H1 (cell line): ENCODE measurements at regions not wholly inside any gene's neighbourhood (a gene's known extent, or its start where the extent isn't known, plus 50 kb on each side); places are given as distances from the start of the nearest gene placed in this dataset.

Source experiments
- CTCF ChIA-PET: fragments of 300-600 bp; sonication (Branson Sonifier 250); formaldehyde crosslinking; loops from one replicate; lab custom pipeline; 2021; ENCODE audit not compliant: partially characterized antibody; lab: Charles Lee
- POLR2A ChIA-PET: fragments of 300-600 bp; sonication (Branson Sonifier 250); formaldehyde crosslinking; loops from one replicate; lab custom pipeline; 2021; ENCODE audit warnings: inconsistent platforms; ENCODE audit not compliant: partially characterized antibody; lab: Charles Lee
- DNase-seq, 2 experiments: peaks; one replicate each; pipeline versions ENCODE4 v3.0.0 to v3.0.0-alpha.2; 2010 to 2022; ENCODE audit warnings: low spot score in 2 of 2, low read depth in 1 of 2, mixed read lengths in 1 of 2
- FAIRE-seq: peaks from 2 replicates; lab custom pipeline; 2011; peaks lifted over from hg19 to GRCh38; lab: Jason Lieb, UNC
- H2AFZ ChIP-seq: 2 replicates; pipeline ENCODE4 v1.8.1; 2012; ENCODE audit warnings: low read length, inconsistent platforms
- H2AK5ac ChIP-seq: 2 replicates; pipeline ENCODE4 v1.6.1; 2013; ENCODE audit warnings: low read depth, low read length
- H2BK120ac ChIP-seq: replicated peaks from 2 replicates; pipeline ENCODE3; 2013; ENCODE audit warnings: low read depth, low read length, inconsistent platforms
- H2BK12ac ChIP-seq: 2 replicates; pipeline ENCODE4 v1.6.1; 2013; ENCODE audit warnings: low read depth, low read length
- H2BK15ac ChIP-seq: 2 replicates; pipeline ENCODE4 v1.6.1; 2013; ENCODE audit warnings: low read length
- H2BK20ac ChIP-seq: 2 replicates; pipeline ENCODE4 v1.6.1; 2013; ENCODE audit warnings: low read length
- H2BK5ac ChIP-seq: 2 replicates; pipeline ENCODE4 v1.6.1; 2013; ENCODE audit warnings: low read depth, low read length
- H3K14ac ChIP-seq: 2 replicates; pipeline ENCODE4 v1.6.1; 2013; ENCODE audit warnings: inconsistent platforms; ENCODE audit not compliant: insufficient read length
- H3K18ac ChIP-seq: 2 replicates; pipeline ENCODE4 v1.6.1; 2013; ENCODE audit warnings: low read length; ENCODE audit errors: extremely low read depth
- H3K23ac ChIP-seq: 2 replicates; pipeline ENCODE4 v1.6.1; 2013; ENCODE audit warnings: inconsistent platforms; ENCODE audit not compliant: insufficient read length
- H3K23me2 ChIP-seq: 2 replicates; pipeline ENCODE4 v1.6.1; 2013; ENCODE audit warnings: low read depth, low read length
- H3K27ac ChIP-seq: 2 replicates; pipeline ENCODE4 v1.6.1; 2011; ENCODE audit warnings: low read depth, low read length, inconsistent platforms
- H3K27me3 ChIP-seq, 4 experiments: replicated peaks in 1 of 4; 1 replicate in 1 of 4; 2 replicates in 3 of 4; pipeline versions ENCODE4 v1.6.1 to v1.8.1; 2011 to 2013; ENCODE audit warnings: low read length in 3 of 4, mild to moderate bottlenecking in 3 of 4, inconsistent platforms in 2 of 4, mixed read lengths in 2 of 4, moderate library complexity in 1 of 4; ENCODE audit not compliant: control insufficient read depth in 3 of 4, insufficient read depth in 3 of 4; ENCODE audit errors: extremely low read depth in 1 of 4
- H3K36me3 ChIP-seq, 4 experiments: 2 replicates each; pipeline versions ENCODE4 v1.6.1 to v1.8.1; 2011 to 2013; ENCODE audit warnings: mild to moderate bottlenecking in 4 of 4, low read length in 3 of 4, moderate library complexity in 2 of 4, control low read depth in 1 of 4, inconsistent platforms in 1 of 4; ENCODE audit not compliant: insufficient read depth in 4 of 4, control insufficient read depth in 2 of 4
- H3K4ac ChIP-seq: replicated peaks from 2 replicates; pipeline ENCODE3; 2013; ENCODE audit warnings: low read length, low read depth, mixed read lengths, inconsistent platforms; ENCODE audit not compliant: insufficient read length
- H3K4me1 ChIP-seq, 4 experiments: replicated peaks in 1 of 4; 1 replicate in 1 of 4; 2 replicates in 3 of 4; pipeline versions ENCODE4 v1.6.1 to v1.8.1; 2011 to 2013; ENCODE audit warnings: low read length in 3 of 4, inconsistent platforms in 2 of 4, mixed read lengths in 1 of 4; ENCODE audit not compliant: insufficient read depth in 4 of 4, control insufficient read depth in 3 of 4
- H3K4me2 ChIP-seq, 2 experiments: 2 replicates each; pipeline versions ENCODE4 v1.6.1 to v1.8.1; 2011 to 2013; ENCODE audit warnings: low read depth in 2 of 2, low read length in 2 of 2, control low read depth in 1 of 2, inconsistent platforms in 1 of 2, mild to moderate bottlenecking in 1 of 2; ENCODE audit not compliant: insufficient read depth in 1 of 2
- H3K4me3 ChIP-seq, 4 experiments: fragments of 200-600, 300-600 bp in 1 of 4; sonication (generic), shearing (Covaris generic), sonication (Bioruptor Twin) in 1 of 4; 2 replicates each; pipeline versions ENCODE4 v1.5.1 to v1.8.1; 2011 to 2016; ENCODE audit warnings: low read length in 4 of 4, low read depth in 3 of 4, control low read depth in 2 of 4, inconsistent platforms in 2 of 4, mild to moderate bottlenecking in 2 of 4, mixed read lengths in 1 of 4, moderate library complexity in 1 of 4; ENCODE audit not compliant: insufficient read depth in 2 of 4; ENCODE audit errors: extremely low read depth in 1 of 4
- H3K56ac ChIP-seq: replicated peaks from 2 replicates; pipeline ENCODE3; 2013; ENCODE audit warnings: low read depth, mild to moderate bottlenecking, mixed read lengths, low read length, inconsistent platforms; ENCODE audit not compliant: insufficient read length
- H3K79me1 ChIP-seq: 2 replicates; pipeline ENCODE4 v1.6.1; 2013; ENCODE audit warnings: low read depth, low read length, control low read depth
- H3K79me2 ChIP-seq, 2 experiments: 2 replicates each; pipeline versions ENCODE4 v1.6.1 to v1.8.1; 2012 to 2013; ENCODE audit warnings: low read length in 2 of 2, mild to moderate bottlenecking in 2 of 2, inconsistent platforms in 1 of 2; ENCODE audit not compliant: insufficient read depth in 2 of 2, control insufficient read depth in 1 of 2
- H3K9ac ChIP-seq, 4 experiments: replicated peaks in 1 of 4; 1 replicate in 1 of 4; 2 replicates in 3 of 4; pipeline versions ENCODE4 v1.6.1 to v1.8.1; 2011 to 2013; ENCODE audit warnings: low read depth in 3 of 4, low read length in 3 of 4, control low read depth in 2 of 4, mild to moderate bottlenecking in 2 of 4, moderate library complexity in 2 of 4, inconsistent platforms in 1 of 4; ENCODE audit errors: extremely low read depth in 1 of 4
- H3K9me3 ChIP-seq, 2 experiments: 2 replicates each; pipeline versions ENCODE4 v1.6.1 to v1.8.1; 2012 to 2013; ENCODE audit warnings: mild to moderate bottlenecking in 2 of 2, moderate library complexity in 2 of 2, control low read depth in 1 of 2, inconsistent platforms in 1 of 2, low read depth in 1 of 2, low read length in 1 of 2, mixed read lengths in 1 of 2; ENCODE audit not compliant: insufficient read depth in 2 of 2
- H4K20me1 ChIP-seq, 2 experiments: replicated peaks in 1 of 2; 2 replicates each; pipeline versions ENCODE3 to v1.8.1; 2011 to 2013; ENCODE audit warnings: inconsistent platforms in 2 of 2, low read length in 2 of 2, mild to moderate bottlenecking in 1 of 2; ENCODE audit not compliant: insufficient read depth in 2 of 2, control insufficient read depth in 1 of 2
- H4K5ac ChIP-seq: 2 replicates; pipeline ENCODE4 v1.6.1; 2013; ENCODE audit warnings: low read length, low read depth, mixed read lengths, inconsistent platforms; ENCODE audit not compliant: insufficient read length
- H4K8ac ChIP-seq: 2 replicates; pipeline ENCODE4 v1.8.0; 2013; ENCODE audit warnings: mild to moderate bottlenecking, moderate library complexity, low read length, inconsistent platforms; ENCODE audit not compliant: insufficient read depth; ENCODE audit errors: extremely low read depth
- H4K91ac ChIP-seq: replicated peaks from 2 replicates; pipeline ENCODE3; 2013; ENCODE audit warnings: low read length, mixed read lengths, inconsistent platforms; ENCODE audit not compliant: insufficient read length
- CEBPB ChIP-seq: IDR thresholded peaks from 2 replicates; pipeline ENCODE4 v1.6.1; 2012; ENCODE audit warnings: low read depth, low read length
- GTF2F1 ChIP-seq: IDR thresholded peaks from 2 replicates; pipeline ENCODE4 v1.6.1; 2012; ENCODE audit warnings: low read depth, low read length, improper control_type of control experiment, borderline replicate concordance
- HDAC6 ChIP-seq: IDR thresholded peaks from one replicate; pipeline ENCODE4 v1.7.1; 2012; ENCODE audit warnings: low read depth, mild to moderate bottlenecking, inconsistent platforms, low read length, moderate library complexity
- JUN ChIP-seq: IDR thresholded peaks from 2 replicates; pipeline ENCODE4 v1.6.1; 2011; ENCODE audit warnings: low read depth, mild to moderate bottlenecking, improper control_type of control experiment, low read length
- KDM1A ChIP-seq: fragments of 200-600, 300-600 bp; sonication (generic); IDR thresholded peaks from 2 replicates; pipeline ENCODE4 v1.7.1; 2016; ENCODE audit warnings: mild to moderate bottlenecking, low read length, borderline replicate concordance
- RAD21 ChIP-seq, 2 experiments: IDR thresholded peaks in 1 of 2; conservative IDR thresholded peaks in 1 of 2; 2 replicates each; pipeline ENCODE4 v1.6.1; 2011; ENCODE audit warnings: low read depth in 2 of 2, low read length in 2 of 2, improper control_type of control experiment in 1 of 2, inconsistent platforms in 1 of 2, mild to moderate bottlenecking in 1 of 2, moderate library complexity in 1 of 2
- RFX5 ChIP-seq: IDR thresholded peaks from 2 replicates; pipeline ENCODE4 v1.6.1; 2011; ENCODE audit warnings: low read depth, low read length, improper control_type of control experiment, borderline replicate concordance
- RXRA ChIP-seq: IDR thresholded peaks from 2 replicates; pipeline ENCODE4 v1.6.1; 2011; ENCODE audit warnings: low read depth, mild to moderate bottlenecking, low read length, moderate library complexity; ENCODE audit not compliant: insufficient read depth
- SIRT6 ChIP-seq: IDR thresholded peaks from one replicate; pipeline ENCODE4 v1.7.1; 2012; ENCODE audit warnings: low read length, inconsistent platforms
- SIX5 ChIP-seq: IDR thresholded peaks from 2 replicates; pipeline ENCODE4 v1.6.1; 2011; ENCODE audit warnings: mild to moderate bottlenecking, low read depth, low read length
- SUZ12 ChIP-seq: fragments of 200-600 bp; sonication (generic); IDR thresholded peaks from 2 replicates; pipeline ENCODE4 v1.6.1; 2012; ENCODE audit warnings: mild to moderate bottlenecking, inconsistent platforms, low read length, moderate library complexity, mixed read lengths
- WGBS, 2 experiments: shearing (Covaris generic) in 1 of 2; methylation state at CpG; one replicate each; pipeline versions ENCODE4 v1.1.6 to v1.1.7; 2013 to 2015; ENCODE audit warnings: low lambda C conversion rate in 2 of 2, mixed read lengths in 2 of 2, inconsistent platforms in 1 of 2, low coverage in 1 of 2, missing lambda C conversion rate in 1 of 2; ENCODE audit not compliant: insufficient replicate concordance in 2 of 2, insufficient coverage in 1 of 2, insufficient read length in 1 of 2; ENCODE audit errors: extremely low coverage in 1 of 2, missing lambda C conversion rate in 1 of 2; 5-methylcytosine and 5-hydroxymethylcytosine counted together
- TF ChIP-seq, protein P1 (sequence below): IDR thresholded peaks from 2 replicates; pipeline ENCODE4 v1.6.1; 2012; ENCODE audit warnings: low read length, inconsistent platforms

DNA sequence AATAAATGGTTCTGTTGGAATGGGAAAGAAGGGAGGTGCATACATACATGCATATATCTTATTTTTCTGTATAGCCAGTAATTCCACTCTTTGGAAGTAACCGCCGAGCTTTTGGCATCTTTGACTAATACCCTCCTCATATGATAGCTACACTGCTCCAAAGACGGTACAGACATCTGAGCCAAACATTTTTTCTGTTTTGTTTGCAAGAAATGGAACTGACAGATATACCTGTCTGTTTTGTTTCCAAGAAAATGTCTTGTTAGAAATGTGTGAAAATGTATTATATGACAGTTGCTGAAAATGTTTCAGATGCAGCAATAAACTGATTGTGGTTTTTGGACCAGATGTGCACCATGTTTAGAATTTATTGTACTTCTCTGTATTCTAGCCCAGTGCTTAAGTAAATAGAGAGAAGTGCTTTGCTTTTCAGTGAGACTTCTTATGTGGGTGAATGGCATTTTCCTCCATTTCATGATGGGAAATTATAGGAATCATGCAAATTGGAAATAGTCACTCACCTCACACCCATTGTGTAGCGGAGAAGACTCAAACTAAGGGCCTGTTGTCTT lies 396.9 kb downstream of the KCNRG start:
- Histone ChIP-seq H2AK5ac (no peak overlapping the region), H3K4me3 (no peak overlapping the region), H3K4ac (no peak overlapping the region), H3K36me3 (no peaks in the 10 kb centered on the region; a peak in 3 of 8 replicates), H3K9ac (no peak overlapping the region), H3K27ac (no peak overlapping the region), H3K56ac (no peak overlapping the region), H3K23me2 (no peaks in the 10 kb centered on the region), H2BK12ac (no peak overlapping the region), H3K9me3 (peaks cover 0 to 3% of the 10 kb centered on the region in 2 experiments; a peak in 1 of 4 replicates), H3K4me1 (peaks cover 0 to 3% (median 0%) of the 10 kb centered on the region in 4 experiments; a peak in 3 of 7 replicates), H2AFZ (no peak overlapping the region), H3K14ac (no peak overlapping the region), H2BK15ac (no peak overlapping the region), H4K20me1 (no peaks in the 10 kb centered on the region), H4K8ac (no peak overlapping the region), H2BK120ac (no peak overlapping the region), H3K27me3 (no peaks in the 10 kb centered on the region), H3K18ac (no peak overlapping the region), H3K4me2 (no peak overlapping the region), H3K79me1 (no peaks in the 10 kb centered on the region), H3K79me2 (no peaks in the 10 kb centered on the region), H2BK20ac (no peak overlapping the region), H4K91ac (no peak overlapping the region), H2BK5ac (no peak overlapping the region), H4K5ac (no peak overlapping the region), H3K23ac (no peak overlapping the region)
- POLR2A ChIA-PET: interaction anchor here (1.0 kb wide), 1 partner anchor 415 kb away, joined by 3 read pairs; no protein-coding TSS in a partner anchor
- CTCF ChIA-PET: interaction anchor here (1.5 kb wide), 1 partner anchor 10 kb away, joined by 3 read pairs; no protein-coding TSS in a partner anchor
- WGBS, 2 experiments: 93% methylated on average over 4 of the region's 4 CpGs; no CpG with 5 or more reads in 1 of the 2 experiments
- no peak for DNase-seq
- no peak for FAIRE-seq
- TF ChIP-seq SIRT6 (no peak), SUZ12 (no peak), KDM1A (no peak), HDAC6 (no peak), SIX5 (no peak), CEBPB (no peak), GTF2F1 (no peak), RFX5 (no peak), RXRA (no peak), RAD21 (IDR thresholded peaks at IDR 0.05 in 1 of 2, conservative IDR thresholded peaks at IDR 0.05 in 1 of 2; ENCODE audit: low read depth in 2 of 2, low read length in 2 of 2) (no peak), JUN (no peak)
- TF ChIP-seq, protein P1, sequence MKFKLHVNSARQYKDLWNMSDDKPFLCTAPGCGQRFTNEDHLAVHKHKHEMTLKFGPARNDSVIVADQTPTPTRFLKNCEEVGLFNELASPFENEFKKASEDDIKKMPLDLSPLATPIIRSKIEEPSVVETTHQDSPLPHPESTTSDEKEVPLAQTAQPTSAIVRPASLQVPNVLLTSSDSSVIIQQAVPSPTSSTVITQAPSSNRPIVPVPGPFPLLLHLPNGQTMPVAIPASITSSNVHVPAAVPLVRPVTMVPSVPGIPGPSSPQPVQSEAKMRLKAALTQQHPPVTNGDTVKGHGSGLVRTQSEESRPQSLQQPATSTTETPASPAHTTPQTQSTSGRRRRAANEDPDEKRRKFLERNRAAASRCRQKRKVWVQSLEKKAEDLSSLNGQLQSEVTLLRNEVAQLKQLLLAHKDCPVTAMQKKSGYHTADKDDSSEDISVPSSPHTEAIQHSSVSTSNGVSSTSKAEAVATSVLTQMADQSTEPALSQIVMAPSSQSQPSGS: no peak
